MM.1S (cell line): ENCODE measurements at regions not wholly inside any gene's neighbourhood (a gene's known extent, or its start where the extent isn't known, plus 50 kb on each side); places are given as distances from the start of the nearest gene placed in this dataset.

Experiments used
- CTCF ChIP-seq: fragments of 300-600 bp; sonication (generic); IDR thresholded peaks from 2 replicates; pipeline ENCODE4 v1.5.1; 2016; ENCODE audit warnings: antibody characterized with exemption, low read length, mixed read lengths
- EZH2 ChIP-seq: fragments of 300-600 bp; sonication (generic); optimal IDR thresholded peaks from 2 replicates; pipeline ENCODE3; 2017; ENCODE audit warnings: low read depth, mild to moderate bottlenecking, antibody characterized with exemption, low read length, mixed read lengths
- EZH2phosphoT487 ChIP-seq: fragments of 300-600 bp; sonication (generic); IDR thresholded peaks from 2 replicates; pipeline ENCODE4 v1.6.1; 2018; ENCODE audit warnings: antibody characterized with exemption, low read length

GRCh38 chr3:106058475-106058874, 189.7 kb upstream of the CBLB start:
- TF ChIP-seq CTCF, result no peak
- no peak for TF ChIP-seq EZH2phosphoT487
- no peak for TF ChIP-seq EZH2
